Left ventricle myocardium inferior (tissue), 1 donor: ENCODE measurements at regions not wholly inside any gene's neighbourhood (a gene's known extent, or its start where the extent isn't known, plus 50 kb on each side); places are given as distances from the start of the nearest gene placed in this dataset.

Source experiments
- DNase-seq: peaks from one replicate; pipeline ENCODE4 v3.0.0-alpha.2; 2020
- H3K27ac ChIP-seq: fragments of 200-600 bp; replicated peaks from 2 replicates; pipeline ENCODE4 v1.8.0; 2021
- H3K27me3 ChIP-seq: fragments of 200-600 bp; 2 replicates; pipeline ENCODE4 v1.8.0; 2021; ENCODE audit warnings: low read depth
- H3K36me3 ChIP-seq: fragments of 200-600 bp; 2 replicates; pipeline ENCODE4 v1.8.0; 2021
- H3K4me1 ChIP-seq: fragments of 200-600 bp; 2 replicates; pipeline ENCODE4 v1.8.0; 2021
- H3K4me3 ChIP-seq: fragments of 200-600 bp; 2 replicates; pipeline ENCODE4 v1.8.0; 2021; ENCODE audit warnings: mild to moderate bottlenecking, moderate library complexity
- H3K9me3 ChIP-seq: fragments of 200-600 bp; replicated peaks from 2 replicates; pipeline ENCODE4 v1.8.0; 2021
- CTCF ChIP-seq: fragments of 200-600 bp; IDR thresholded peaks from 2 replicates; pipeline ENCODE4 v1.8.0; 2021; ENCODE audit warnings: antibody characterized with exemption, mild to moderate bottlenecking, borderline replicate concordance
- intact Hi-C: fragments of 100-400 bp; cut with micrococcal nuclease; formaldehyde crosslinking; loops from one replicate; pipeline ENCODE4 v1.11.0; 2022
- donor health status: DM: no; HTN: yes; CAD: no; lungs with severe emphysema.

DNA sequence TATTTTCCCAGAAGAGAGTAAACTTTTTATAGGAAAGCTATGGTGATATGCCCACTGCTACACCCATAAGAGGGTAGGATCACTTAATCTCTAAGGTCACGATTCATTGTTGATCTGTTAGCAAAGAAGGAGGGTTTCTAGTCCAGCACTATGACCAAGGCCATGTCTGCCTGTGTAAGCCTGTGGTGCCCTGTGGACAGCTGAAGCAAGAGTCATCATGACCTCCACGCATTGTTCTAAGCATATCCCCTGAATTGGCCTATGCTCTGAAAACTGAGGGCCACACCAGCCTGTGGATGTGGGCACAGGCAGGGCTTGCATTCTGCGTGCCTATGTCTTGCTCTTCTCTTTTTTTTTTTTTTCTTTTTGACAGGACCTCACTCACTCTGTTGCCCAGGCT is 89.8 kb upstream of the SMIM21 start:
- H3K27ac ChIP-seq = no peak overlapping the region
- TF ChIP-seq CTCF = no peak
- DNase-seq = no peak
- H3K4me1 ChIP-seq = no peaks in the 10 kb centered on the region
- peaks cover 21% of the 10 kb centered on the region for H3K9me3 ChIP-seq
- intact Hi-C loops = no loop called here
- peaks cover 21% of the 10 kb centered on the region for H3K27me3 ChIP-seq
- H3K4me3 ChIP-seq = no peak overlapping the region
- H3K36me3 ChIP-seq = no peaks in the 10 kb centered on the region

- intact Hi-C loops = no loop called here
- no peak for DNase-seq
- Histone ChIP-seq H3K27ac (no peak overlapping the region), H3K36me3 (no peaks in the 10 kb centered on the region), H3K9me3 (peaks cover 22% of the 10 kb centered on the region), H3K27me3 (peaks cover 17% of the 10 kb centered on the region), H3K4me3 (no peak overlapping the region), H3K4me1 (no peaks in the 10 kb centered on the region)
- TF ChIP-seq CTCF = no peak
Observed at GRCh38 chr18:75507636-75508035, 80.1 kb upstream of the SMIM21 start.

- no peak overlapping the region for H3K4me3 ChIP-seq
- H3K4me1 ChIP-seq = no peaks in the 10 kb centered on the region
- peaks cover 15% of the 10 kb centered on the region for H3K9me3 ChIP-seq
- no peaks in the 10 kb centered on the region for H3K36me3 ChIP-seq
- peaks cover 20% of the 10 kb centered on the region for H3K27me3 ChIP-seq
- TF ChIP-seq CTCF = no peak
- intact Hi-C loops = no loop called here
- DNase-seq = no peak
- no peak overlapping the region for H3K27ac ChIP-seq
Observed at GRCh38 chr18:75506913-75507312, 79.4 kb upstream of the SMIM21 start.

DNA sequence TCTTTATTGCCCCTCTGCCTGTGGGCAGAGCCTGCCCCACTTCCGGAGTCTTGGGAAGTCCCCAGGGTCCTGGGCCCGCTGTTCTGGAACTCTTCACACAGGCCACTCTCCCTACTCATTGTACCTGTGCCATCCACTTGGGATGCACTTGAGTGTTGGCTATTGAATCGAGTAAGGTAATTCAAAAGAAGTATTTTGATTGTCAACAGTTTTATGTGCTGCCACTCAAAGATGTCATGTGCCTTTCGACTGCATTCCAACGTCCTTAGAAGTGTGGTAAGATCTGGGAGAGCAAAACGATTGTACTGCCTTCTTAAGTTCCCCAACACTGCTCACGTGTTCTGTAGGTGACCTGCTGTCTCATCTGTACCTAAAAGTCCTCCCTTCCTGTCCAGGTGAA is 77.0 kb upstream of the SMIM21 start:
- peaks cover 26% of the 10 kb centered on the region for H3K27me3 ChIP-seq
- intact Hi-C loops = no loop called here

DNA sequence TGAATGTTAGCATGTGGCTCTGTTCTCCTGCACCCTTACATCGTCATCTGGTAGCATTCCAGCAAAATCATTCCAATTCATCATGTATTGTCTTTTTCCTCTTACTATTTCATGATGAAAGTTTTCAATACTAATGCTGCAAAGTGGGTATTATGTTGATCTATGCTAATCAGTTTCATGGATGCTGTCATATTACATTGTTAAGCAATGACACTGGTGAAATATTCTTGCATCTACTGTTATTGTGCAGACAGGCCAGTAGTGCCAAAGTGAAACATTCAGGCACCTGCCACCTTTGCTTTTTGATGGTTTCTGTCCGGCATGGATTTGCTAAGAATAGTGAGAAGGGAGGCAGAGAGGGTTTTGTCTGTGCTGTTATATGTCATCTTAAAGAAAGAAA is 76.1 kb upstream of the SMIM21 start:
- H3K36me3 ChIP-seq = no peaks in the 10 kb centered on the region
- peaks cover 32% of the 10 kb centered on the region for H3K27me3 ChIP-seq
- H3K27ac ChIP-seq = no peak overlapping the region
- H3K4me3 ChIP-seq = no peak overlapping the region
- H3K4me1 ChIP-seq = no peaks in the 10 kb centered on the region
- H3K9me3 ChIP-seq = no peaks in the 10 kb centered on the region
- no peak for TF ChIP-seq CTCF
- intact Hi-C loops = no loop called here
- DNase-seq = no peak

More for the DNA sequence above, 77.0 kb upstream of the SMIM21 start:
- no peak for TF ChIP-seq CTCF
- no peak overlapping the region for H3K27ac ChIP-seq
- no peaks in the 10 kb centered on the region for H3K36me3 ChIP-seq
- no peaks in the 10 kb centered on the region for H3K4me1 ChIP-seq
- H3K9me3 ChIP-seq = no peaks in the 10 kb centered on the region
- no peak overlapping the region for H3K4me3 ChIP-seq
- no peak for DNase-seq

GRCh38 chr18:75502286-75502685 is 74.8 kb upstream of the SMIM21 start:
- Histone ChIP-seq H3K27me3 (peaks cover 39% of the 10 kb centered on the region), H3K36me3 (no peaks in the 10 kb centered on the region), H3K9me3 (no peaks in the 10 kb centered on the region), H3K4me3 (no peak overlapping the region), H3K4me1 (no peaks in the 10 kb centered on the region), H3K27ac (no peak overlapping the region)
- no peak for TF ChIP-seq CTCF
- intact Hi-C loops = no loop called here
- DNase-seq = no peak
